ENCODE measurements at regions not wholly inside any gene's neighbourhood (a gene's known extent, or its start where the extent isn't known, plus 50 kb on each side); places are given as distances from the start of the nearest gene placed in this dataset.

DNA sequence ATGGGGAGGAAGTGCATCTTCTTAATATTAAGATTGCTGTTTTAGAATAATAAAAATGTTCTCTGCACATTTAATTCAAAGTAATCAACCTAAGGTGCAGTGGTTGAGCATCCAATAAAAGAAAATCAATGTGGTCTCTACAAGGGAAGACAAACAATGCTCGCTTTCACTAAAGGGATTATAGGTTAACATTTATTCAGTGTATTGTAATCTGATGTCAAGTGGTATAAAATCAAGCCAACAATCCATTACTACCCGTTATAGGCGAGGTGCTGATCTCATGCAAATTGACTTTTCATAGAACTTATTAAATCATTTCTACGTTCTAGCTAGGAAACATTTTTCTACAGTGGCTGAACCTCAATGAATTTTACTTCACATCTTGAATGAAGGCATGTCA is 773.9 kb downstream of the NR2F1-AS1 start:
- TF ChIP-seq, protein P1, sequence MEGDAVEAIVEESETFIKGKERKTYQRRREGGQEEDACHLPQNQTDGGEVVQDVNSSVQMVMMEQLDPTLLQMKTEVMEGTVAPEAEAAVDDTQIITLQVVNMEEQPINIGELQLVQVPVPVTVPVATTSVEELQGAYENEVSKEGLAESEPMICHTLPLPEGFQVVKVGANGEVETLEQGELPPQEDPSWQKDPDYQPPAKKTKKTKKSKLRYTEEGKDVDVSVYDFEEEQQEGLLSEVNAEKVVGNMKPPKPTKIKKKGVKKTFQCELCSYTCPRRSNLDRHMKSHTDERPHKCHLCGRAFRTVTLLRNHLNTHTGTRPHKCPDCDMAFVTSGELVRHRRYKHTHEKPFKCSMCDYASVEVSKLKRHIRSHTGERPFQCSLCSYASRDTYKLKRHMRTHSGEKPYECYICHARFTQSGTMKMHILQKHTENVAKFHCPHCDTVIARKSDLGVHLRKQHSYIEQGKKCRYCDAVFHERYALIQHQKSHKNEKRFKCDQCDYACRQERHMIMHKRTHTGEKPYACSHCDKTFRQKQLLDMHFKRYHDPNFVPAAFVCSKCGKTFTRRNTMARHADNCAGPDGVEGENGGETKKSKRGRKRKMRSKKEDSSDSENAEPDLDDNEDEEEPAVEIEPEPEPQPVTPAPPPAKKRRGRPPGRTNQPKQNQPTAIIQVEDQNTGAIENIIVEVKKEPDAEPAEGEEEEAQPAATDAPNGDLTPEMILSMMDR (conservative IDR thresholded peaks at IDR 0.05 in 1 of 2, IDR thresholded peaks at IDR 0.05 in 1 of 2; ENCODE audit: extremely low read depth in 1 of 2, insufficient read depth in 1 of 2, low read depth in 1 of 2, low read length in 2 of 2) = no peak
- TF ChIP-seq EZH2 (IDR thresholded peaks at IDR 0.05; ENCODE audit: borderline replicate concordance, low read length) = no peak
